ENCODE measurements at regions not wholly inside any gene's neighbourhood (a gene's known extent, or its start where the extent isn't known, plus 50 kb on each side); places are given as distances from the start of the nearest gene placed in this dataset.
"Not testable (repeated sequence)": the region's sequence is repeated elsewhere in the genome, so short reads cannot be mapped to it uniquely, and the experiment has no call there.

DNA sequence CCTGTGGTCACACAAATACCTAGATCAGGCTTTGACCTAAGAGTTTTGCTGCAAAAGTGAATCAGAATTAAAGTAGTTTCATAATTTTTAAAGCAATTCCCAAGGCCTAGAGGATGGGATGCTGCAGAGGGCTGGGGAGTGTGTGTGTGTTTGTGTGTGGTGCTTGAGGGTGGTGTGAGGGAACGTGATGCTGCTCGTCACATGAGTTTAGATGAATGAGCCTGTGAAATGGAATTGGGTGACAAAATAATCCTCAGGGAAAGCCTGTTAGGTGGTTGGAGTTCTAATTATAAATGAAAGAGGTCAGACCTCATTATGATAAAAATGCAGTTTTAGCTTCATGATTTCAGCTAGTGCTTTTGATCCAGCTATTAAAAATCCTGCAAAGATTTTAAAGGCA is 87.5 kb upstream of the TMEM170B start:
- DNase-seq = no peak

DNA sequence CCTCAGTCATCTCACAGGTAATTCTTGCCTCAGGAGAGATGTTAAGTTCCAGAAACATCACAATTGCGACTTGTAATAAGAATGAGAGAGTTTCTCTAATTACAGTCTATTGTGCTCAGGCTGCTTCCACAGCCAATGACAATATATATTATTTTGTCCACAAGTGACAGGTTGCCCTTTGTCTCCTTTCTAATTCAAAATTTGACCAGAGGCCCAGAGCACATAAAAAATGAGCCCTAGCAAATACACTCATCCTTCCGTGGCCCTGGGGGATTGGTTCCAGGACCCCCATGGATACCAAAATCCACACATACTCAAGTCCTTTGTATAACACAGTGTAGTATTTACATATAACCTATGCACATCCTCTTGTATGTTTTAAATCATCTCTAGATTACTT is 88.1 kb upstream of the TMEM170B start:
- no peak for DNase-seq

DNA sequence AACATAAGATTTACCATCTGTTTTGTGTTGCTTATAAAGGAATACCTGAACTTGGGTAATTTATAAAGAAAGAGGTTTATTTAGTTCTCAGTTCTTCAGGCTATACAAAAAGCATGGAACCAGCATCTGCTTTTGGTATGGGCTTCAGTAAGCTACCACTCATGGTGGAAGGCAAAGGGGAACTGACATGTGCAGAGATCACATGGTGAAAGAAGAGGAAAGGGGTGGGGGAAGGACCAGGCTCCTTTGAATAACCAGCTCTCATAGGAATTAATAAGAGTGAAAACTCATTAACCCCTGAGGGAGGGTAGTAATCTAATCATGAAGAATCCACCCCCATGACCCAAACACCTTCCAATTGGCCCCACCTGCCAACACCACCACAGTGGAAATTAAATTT is 89.5 kb upstream of the TMEM170B start:
- no peak for DNase-seq

DNA sequence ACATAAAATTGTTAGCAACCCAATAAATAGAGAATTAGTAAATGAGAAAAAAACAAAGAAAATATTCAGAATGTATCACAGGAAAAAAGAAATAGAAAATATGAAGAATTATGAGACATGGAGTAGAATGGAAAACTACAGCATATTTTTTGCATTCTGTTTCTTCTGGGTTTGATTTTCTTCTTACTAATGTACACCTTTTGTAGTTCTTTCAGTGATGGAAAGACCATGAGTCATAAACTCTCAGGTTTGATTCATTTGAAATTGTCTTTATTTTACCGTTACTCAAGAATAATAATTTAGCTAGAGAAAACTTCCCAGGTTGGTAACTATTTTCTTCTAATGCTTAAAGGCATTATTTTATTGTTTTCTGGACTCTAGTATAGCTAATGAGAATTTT is 90.3 kb upstream of the TMEM170B start:
- DNase-seq = no peak

DNA sequence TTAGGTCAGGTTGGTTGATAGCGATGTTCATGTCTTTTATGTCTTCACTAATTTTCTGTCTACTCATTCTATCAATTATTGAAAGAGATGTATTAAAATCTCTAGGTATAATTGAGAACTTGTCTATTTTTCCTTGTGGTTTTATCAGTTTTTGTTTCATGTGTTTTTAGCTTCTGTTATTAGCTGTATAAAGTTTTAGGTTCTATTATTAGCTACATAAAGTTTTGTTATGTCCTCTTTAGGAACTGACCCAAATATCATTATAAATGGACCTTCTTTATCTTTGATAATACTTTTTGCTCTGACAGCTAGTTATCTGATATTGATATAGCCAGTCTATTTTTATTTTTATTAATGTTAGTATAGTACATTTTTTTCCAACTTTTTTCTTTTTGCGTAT is 92.4 kb upstream of the TMEM170B start:
- no peak for DNase-seq

DNA sequence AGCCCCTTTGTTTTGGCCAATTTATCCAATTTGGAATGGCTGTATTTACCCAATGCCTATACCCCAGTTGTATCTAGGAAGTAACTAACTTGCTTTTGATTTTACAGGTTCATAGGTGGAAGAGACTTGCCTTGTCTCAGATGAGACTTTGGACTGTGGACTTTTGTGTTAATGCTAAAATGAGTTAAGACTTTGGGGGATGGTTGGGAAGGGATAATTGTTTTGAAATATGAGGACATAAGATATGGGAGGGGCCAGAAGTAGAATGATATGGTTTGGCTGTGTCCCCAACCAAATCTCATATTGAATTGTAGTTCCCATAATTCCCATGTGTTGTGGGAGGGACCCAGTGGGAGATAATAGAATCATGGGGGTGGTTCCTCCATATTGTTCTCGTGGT is 94.4 kb upstream of the TMEM170B start:
- not testable (repeated sequence) for DNase-seq

DNA sequence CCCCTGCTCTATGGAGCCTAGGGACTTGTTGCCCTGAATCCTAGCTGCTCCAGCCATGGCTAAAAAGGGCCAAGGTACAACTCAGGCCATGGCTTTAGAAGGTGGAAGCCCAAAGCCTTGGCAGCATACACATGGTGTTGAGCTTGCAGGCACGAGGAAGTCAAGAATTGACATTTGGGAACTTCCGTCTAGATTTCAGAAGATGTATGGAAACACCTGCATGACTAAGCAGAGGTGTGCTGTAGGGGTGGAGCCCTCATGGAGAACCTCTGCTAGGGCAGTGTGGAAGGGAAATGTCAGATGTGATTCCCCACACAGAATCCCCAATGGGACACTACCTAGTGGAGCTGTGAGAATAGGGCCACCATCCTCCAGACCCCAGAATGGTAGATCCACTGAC is 95.1 kb upstream of the TMEM170B start:
- DNase-seq = no peak

DNA sequence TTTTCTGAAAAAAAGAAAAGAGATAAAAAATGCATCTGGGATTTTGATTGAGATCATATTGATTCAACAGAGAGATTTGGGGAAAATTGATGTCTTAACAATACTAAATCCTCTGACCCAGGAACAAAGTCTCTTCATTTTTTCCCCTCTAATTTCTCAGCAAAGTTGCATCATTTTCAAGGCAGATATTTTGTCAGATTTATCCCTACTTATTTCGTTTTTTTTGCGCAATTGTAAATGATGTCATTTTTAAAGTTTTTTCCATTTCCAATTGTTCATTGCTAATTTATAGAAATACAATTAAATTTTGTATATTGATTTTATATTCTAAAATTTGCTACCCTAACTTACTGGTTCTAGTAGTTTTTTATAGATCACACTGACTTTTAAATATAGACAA is 97.7 kb upstream of the TMEM170B start:
- no peak for DNase-seq

DNA sequence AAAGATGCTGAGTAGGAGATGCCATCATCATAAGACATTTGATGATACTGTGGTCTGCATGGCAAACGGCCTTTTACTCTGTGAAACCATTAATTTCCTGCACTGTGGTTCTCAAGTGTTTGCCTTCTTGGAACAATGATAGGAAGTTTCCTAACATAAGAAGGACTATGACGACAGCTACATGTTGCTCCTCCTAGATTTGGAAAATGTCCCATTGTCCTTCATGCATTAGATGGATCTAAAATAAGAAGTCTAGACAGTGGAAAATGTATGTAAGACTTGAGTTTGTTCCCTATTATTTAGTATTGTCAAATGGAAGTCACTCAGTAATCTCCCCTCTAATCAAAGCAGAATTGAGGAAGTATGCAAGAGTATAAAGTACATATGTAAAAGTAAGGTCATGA is 98.5 kb upstream of the TMEM170B start:
- DNase-seq = peak; percentile 67 to 73

DNA sequence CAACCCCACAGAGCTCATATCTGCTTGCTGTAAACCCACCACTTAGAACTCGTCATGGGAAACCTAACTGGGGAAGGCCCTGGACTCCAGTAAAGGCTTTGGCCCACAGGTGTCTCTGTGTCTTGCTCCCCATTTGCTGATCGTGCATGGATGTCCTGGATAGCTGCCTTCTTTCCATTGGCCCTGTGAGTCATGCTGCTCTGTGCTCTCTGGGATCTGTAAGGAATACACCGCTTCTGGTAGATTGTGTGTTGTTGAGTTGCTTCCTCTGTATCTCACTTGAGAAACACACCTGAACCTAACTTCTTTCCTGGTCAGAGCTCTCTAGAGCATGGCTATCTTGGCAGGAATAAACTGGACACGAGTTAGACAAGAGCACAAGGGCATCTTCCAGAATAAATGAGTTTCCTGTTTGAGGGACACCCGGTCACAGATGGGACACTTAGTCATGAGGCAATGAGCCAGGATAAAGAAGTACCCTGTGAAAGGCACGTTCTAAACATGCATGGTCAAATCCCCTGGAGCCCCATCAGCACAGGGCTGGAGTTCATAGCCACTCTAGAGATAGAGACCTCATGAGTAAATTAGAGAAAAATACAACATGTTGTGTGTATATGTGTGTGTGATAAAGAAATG is 99.6 kb upstream of the TMEM170B start:
- no peak for DNase-seq

DNA sequence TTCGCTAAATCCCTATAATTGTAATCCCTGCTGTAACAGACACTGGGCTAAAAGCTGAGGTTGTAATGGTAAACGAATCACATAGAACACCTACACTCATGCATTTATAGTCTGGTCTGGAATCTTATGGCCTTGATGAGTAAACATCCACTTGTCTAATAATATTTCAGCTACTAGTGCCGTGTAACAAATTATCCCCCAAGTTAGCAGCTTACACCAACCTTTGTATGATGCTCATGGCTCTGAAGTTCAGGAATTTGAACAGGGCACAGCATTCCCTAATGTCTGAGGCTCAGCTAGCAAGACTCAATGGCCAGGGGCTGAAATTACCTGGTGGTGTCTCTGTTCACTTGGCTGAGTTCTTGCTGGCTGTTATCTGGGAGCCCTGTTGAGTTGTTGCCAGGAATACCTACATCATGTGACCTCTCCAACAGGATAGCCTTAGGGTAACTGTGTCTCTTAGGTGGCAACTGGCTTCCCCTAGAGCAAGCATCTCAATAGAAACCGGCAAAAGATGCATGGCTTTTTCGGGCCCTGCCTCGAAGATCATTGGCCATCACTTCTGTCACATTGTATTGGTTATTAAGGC is 100.9 kb upstream of the TMEM170B start:
- no peak for DNase-seq

DNA sequence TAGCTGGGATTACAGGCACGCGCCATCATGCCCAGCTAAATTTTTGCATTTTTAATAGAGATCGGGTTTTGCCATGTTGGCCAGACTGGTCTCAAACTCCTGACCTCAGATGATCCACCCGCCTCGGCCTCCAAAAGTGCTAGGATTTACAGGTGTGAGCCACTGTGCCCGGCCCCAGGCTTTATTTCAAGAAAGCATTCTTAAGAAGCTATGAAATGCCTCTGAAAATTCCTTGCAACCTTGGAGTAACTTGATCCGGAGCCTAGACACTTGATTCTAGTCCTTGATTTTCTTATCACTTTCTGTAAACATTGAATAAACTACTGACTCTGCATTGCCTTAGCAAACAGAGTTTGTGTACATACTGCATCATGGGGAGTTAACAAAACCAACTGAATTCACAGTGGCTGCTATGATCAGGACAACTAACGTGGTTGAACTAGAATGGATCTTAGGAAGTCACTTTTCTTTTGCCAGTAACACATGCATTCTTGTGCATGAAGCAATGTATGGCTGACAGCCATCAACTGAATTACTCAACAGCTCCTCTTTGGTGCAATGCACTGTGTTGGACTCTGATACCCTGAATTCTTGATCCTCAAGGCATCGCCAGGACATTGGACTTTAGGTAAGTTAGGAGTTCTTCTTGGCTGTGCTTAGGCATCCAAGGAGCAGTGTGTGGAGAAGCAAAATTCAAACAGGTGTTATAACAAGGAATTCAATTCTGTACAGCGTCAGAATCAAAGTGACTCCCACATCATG is 102.8 kb upstream of the TMEM170B start:
- DNase-seq = peak; percentile 40 to 66

DNA sequence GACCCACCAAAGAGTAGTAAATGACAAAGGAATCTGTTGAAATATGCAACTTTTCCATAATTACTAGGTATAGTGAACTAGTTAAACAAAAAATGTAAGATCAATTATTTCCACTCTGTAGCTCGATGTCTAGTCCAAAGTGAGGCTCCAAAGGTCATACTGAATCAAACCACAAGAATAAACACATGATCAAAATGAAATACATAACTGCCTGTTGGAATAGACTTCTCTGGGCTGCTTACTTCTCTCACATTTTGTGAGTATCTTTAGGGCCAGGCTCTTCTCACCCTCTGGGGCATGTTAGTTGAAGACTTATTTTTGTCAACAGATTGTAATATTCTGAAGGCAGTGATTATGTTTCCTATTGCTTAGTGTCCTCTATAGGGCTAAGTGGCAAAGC is 103.7 kb upstream of the TMEM170B start:
- DNase-seq = no peak

DNA sequence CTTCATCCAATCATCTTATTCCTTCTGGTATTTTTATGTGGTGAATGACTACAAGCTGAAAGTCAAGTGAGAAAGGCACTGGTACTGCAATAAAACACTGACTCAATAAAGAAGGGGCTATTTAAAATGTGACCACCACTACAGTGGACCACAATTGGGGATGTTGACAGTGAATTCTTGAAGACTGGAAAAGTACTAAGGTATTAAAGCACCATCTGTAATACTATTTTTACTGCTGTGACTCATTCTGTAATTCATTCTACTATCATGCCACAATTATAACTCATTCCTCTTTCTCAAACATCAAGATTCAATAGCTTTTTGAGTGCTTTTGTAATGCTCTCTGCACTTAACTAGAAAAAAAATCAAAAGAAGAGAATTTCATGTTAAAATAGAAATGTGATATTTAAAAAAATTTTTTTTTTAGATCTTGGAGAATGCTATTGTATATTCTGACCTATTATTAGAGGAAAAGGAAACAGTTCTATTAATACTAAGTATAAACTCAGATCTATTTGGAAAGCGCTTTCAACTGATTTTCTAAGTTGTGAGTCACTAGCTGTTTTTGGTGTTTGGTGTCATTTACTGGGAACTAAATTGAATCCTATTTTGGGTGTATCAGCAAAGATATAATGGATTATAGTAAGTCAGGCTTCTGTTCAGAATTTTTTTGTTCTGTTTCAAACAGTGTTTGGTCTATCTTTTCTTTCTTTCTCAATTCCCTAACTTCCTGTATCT is 104.7 kb upstream of the TMEM170B start:
- no peak for DNase-seq

DNA sequence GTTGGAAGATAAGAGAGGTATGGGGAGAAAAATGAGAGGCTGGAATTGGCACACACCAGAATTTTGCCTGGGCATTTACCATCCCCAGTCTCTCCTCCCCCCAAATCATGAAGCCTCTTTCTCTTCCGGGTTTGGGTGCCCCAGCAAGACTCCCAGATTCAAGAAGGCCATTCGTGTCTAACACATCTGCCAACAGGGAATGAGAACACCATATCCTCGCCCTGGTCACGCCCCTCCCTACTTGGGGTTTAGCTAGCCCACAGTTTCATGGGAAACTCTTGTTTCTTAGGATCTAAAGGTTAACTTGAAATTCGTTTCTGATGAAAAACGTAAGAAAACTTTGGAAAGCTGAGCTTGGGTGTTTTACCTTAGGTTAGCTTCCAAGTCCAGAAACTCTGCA is 105.5 kb upstream of the TMEM170B start:
- no peak for DNase-seq

DNA sequence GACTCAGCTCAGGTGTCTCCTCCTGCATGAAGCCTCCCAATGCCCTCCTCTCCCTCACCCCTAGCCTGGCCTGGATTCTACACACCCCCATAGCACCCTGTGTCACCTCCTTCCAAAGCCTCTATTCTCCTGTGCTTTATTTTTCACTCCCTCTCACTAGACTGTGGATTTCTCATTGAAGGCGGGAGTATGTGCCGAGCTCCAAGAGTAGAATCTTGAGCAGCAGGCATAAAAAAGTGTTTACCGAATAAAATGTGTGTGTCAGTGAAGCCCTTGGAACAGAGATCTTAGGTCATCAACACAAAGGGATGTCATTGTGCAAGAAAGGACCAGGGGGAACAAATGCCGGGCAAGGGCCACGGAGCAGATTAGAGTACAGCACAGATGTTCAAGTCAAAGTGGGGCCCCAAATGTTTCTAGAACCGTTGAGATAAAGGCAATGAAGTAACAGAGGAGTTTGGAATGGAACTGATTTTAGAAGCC is 106.1 kb upstream of the TMEM170B start:
- DNase-seq = no peak

DNA sequence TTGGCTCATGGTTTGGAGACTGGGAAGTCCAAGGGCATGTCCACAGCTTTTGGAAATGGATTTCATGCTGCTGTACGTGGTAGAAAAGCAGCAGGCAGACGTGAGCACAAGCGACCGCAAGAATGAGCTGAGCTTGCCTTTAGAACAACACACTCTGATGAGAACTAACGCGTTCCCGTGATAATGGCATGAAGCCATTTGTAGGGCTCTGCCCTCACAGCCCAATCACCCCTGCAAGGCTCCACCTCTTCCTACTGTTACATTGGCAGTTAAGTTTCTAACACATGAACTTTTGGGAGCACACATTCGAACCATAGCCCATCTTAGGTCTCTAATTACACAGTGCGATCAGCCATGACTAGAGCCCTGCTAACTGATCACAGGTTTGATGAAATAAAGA is 107.5 kb upstream of the TMEM170B start:
- DNase-seq = no peak

DNA sequence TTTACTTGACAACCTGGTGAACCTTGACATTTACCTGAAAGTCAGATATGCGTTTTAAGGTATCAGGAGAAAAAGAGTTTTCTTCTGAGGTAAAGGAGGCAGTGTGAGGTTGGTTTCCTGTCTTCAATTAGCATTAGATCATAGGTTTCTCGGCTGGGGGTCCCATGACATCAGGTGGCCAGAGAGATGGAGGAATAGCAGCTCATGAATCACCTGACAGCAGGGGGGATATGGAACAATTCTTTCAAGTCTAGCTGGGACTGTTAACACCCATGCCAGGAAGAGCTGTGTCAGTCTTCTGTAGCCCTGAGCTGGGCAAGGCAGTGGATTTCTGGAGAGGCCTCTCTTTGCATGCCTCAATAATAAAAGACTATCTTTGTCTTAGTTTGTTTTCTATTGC is 108.0 kb upstream of the TMEM170B start:
- no peak for DNase-seq

DNA sequence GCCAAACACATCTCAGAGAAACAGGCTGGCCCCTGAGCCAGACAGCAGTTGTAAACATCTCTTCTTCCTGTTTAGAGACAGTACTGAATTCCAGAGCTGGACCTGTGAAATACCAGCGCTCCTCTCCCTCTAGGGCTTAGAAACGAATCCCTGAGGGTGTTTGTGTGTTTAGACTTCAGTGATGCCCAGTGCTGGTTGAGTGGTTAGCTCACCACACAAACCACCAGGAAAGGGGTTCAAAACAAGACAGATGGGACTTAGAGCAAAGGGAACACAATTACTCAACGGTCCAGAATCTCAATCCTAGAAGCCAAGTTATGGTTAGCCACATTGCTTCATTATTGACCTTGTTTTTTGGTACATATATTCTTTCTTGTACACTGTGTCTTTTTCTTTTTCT is 108.7 kb upstream of the TMEM170B start:
- no peak for DNase-seq

DNA sequence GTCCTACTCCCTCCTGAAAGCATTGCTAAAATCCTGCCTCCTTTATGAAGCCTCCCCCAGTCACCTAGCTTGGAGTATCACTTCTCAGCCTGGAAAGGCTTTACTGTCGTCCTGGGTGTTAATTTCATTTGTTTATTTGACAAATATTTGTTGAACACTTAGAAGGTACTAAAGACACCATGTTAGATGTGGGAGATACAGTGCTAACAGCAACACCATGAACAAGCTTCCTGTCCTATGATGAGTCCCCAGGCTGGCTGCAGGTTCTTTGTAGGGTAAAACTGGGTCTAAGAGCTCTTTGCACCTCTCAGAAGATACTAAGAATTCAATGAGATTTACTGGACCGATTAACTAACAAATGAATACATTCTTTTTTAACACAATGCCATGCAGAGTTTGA is 109.2 kb upstream of the TMEM170B start:
- no peak for DNase-seq

DNA sequence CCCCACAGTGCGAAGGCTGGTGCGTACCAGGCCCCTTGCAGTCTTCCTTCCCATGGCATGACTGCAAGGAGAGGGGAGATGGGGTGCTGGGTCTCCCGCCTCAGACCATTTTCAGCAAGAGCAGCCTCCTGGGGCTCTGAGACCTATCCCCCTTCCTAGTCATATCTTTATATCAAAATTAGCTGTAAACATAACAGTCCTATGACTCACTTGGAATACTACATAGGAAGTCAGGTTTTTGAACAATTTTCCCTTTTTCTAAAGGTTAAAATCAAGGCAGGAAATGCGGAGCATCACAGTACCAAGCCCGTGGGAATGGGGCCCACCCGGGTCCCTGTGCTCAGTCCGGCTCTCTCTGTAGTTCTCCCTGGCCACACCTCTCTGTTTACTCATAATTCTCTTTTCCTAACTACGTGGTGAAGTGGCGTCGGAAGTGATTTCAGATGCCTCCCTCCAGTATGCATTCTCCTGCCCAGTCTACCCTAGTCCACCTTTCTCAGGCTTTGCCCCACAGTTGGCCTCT is 109.8 kb upstream of the TMEM170B start:
- DNase-seq = no peak

DNA sequence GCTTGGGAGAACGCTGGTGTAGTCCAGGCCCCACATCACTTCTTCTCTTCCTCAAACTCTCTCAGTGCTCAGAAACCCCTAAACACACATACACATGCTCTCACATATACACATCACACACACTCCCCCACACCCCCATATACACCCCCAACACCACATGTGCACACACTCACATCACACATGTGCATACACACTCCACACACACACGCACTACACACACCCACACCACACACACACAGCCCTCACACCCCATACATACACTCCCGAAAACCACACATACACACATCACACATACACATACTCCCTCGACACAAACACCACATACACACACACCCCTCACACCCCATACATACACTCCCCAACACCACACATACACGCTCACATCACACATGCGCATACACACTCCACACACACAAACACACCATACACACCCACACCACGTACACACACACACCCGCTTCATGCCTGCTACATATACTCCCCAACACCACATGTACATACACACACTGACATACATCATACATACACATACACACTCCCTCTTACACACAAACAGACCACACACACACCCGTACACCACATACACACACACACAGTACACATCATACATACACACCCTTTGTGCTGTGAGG is 110.3 kb upstream of the TMEM170B start:
- no peak for DNase-seq

DNA sequence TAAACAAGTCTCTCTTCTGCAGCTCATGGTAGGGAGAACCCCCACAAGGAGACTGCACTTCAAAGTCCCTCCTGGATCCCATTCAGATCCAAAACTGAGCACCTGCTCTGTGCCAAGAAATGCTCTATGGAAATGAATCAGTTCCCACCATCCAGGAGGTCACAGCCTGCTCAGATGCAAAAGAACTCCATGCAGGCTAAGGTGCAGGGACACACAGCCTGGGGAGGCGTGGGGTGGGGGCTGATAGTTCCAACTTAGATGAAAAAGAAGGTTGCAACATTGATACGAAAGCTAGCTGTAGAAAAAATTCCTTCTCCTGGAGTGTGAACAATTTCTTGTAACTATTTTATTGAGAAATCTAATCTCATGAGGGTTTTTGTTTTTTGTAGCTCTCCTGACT is 111.0 kb upstream of the TMEM170B start:
- DNase-seq = no peak
